Neutrophil (primary cell): ENCODE measurements at regions not wholly inside any gene's neighbourhood (a gene's known extent, or its start where the extent isn't known, plus 50 kb on each side); places are given as distances from the start of the nearest gene placed in this dataset.

Experiments
- H3K27ac ChIP-seq: fragments of 200-600 bp; sonication (generic); 2 replicates; pipeline ENCODE4 v1.5.1; 2016; ENCODE audit warnings: mild to moderate bottlenecking, moderate library complexity
- H3K27me3 ChIP-seq: fragments of 200-600 bp; sonication (generic); 2 replicates; pipeline ENCODE4 v1.6.0; 2016; ENCODE audit warnings: mild to moderate bottlenecking
- H3K36me3 ChIP-seq: fragments of 200-600 bp; sonication (generic); 2 replicates; pipeline ENCODE4 v1.5.1; 2017
- H3K4me1 ChIP-seq, 2 experiments: fragments of 200-600 bp in 1 of 2; sonication (generic) in 1 of 2; 1 replicate in 1 of 2; 2 replicates in 1 of 2; pipeline versions ENCODE4 v1.5.1 to v1.6.1; 2013 to 2016; ENCODE audit warnings: low read depth in 1 of 2, low read length in 1 of 2, mild to moderate bottlenecking in 1 of 2, moderate library complexity in 1 of 2; ENCODE audit not compliant: control insufficient read depth in 1 of 2, insufficient read depth in 1 of 2
- H3K4me3 ChIP-seq, 2 experiments: fragments of 200-600 bp in 1 of 2; sonication (generic) in 1 of 2; 1 replicate in 1 of 2; 2 replicates in 1 of 2; pipeline ENCODE4 v1.5.1; 2013 to 2016; ENCODE audit warnings: low read depth in 1 of 2, low read length in 1 of 2, mild to moderate bottlenecking in 1 of 2, moderate library complexity in 1 of 2
- H3K9me3 ChIP-seq: fragments of 200-600 bp; sonication (generic); 2 replicates; pipeline ENCODE4 v1.5.1; 2016
- TF ChIP-seq, protein P1 (sequence below): fragments of 200-600 bp; sonication (generic); IDR thresholded peaks from 2 replicates; pipeline ENCODE4 v1.5.1; 2016; ENCODE audit warnings: antibody characterized with exemption

DNA sequence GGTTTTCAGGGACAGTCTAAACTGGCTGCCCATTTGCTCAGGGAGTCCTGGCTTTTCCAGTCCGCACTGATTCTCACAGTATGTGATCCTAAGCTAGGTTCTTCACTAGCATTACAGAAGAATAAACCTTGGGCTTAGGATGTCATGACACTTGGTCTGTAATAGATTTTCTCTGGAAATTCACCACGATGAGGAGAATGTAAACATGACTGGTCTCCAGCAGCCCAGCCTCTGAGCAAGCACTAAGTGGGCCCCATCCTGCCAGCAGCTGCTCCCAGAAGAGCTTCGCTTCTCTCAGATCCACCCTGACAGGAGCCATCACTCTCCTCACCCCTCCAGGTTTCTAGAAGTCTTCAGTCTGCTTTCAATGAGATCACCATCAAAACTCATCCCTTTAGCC is 103.7 kb upstream of the ZPBP start:
- H3K9me3 ChIP-seq, result no peaks in the 10 kb centered on the region
- H3K36me3 ChIP-seq, result no peaks in the 10 kb centered on the region
- H3K27ac ChIP-seq, result no peak overlapping the region
- peaks cover 6% of the 10 kb centered on the region in 2 experiments for H3K4me1 ChIP-seq
- no peak overlapping the region for H3K4me3 ChIP-seq
- H3K27me3 ChIP-seq, result no peaks in the 10 kb centered on the region
- TF ChIP-seq, protein P1, sequence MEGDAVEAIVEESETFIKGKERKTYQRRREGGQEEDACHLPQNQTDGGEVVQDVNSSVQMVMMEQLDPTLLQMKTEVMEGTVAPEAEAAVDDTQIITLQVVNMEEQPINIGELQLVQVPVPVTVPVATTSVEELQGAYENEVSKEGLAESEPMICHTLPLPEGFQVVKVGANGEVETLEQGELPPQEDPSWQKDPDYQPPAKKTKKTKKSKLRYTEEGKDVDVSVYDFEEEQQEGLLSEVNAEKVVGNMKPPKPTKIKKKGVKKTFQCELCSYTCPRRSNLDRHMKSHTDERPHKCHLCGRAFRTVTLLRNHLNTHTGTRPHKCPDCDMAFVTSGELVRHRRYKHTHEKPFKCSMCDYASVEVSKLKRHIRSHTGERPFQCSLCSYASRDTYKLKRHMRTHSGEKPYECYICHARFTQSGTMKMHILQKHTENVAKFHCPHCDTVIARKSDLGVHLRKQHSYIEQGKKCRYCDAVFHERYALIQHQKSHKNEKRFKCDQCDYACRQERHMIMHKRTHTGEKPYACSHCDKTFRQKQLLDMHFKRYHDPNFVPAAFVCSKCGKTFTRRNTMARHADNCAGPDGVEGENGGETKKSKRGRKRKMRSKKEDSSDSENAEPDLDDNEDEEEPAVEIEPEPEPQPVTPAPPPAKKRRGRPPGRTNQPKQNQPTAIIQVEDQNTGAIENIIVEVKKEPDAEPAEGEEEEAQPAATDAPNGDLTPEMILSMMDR, result no peak

DNA sequence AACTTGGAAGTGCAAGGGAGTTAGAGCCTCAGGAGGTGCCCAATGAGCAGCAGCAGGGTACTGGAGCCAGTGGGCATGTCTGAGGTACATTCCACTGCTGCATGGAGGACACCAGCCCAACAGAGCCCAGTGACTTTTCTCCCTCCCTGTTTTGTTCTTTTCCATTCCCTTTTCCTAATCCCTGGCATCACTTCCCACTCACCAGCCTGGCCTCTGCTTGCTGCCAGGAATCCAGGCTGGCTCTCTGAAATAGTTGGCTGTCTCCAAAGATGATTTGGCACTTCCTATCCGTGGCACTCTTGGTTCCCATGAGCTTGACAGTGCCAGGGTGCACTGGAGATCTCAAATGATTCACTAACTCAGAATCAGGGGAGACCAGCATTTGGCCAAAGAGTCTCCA is 97.7 kb upstream of the ZPBP start:
- Histone ChIP-seq H3K27me3 (no peaks in the 10 kb centered on the region), H3K27ac (no peak overlapping the region), H3K4me1 (peaks cover 0 to 2% of the 10 kb centered on the region in 2 experiments), H3K36me3 (no peaks in the 10 kb centered on the region), H3K4me3 (no peak overlapping the region), H3K9me3 (no peaks in the 10 kb centered on the region)
- TF ChIP-seq, protein P1, result no peak

DNA sequence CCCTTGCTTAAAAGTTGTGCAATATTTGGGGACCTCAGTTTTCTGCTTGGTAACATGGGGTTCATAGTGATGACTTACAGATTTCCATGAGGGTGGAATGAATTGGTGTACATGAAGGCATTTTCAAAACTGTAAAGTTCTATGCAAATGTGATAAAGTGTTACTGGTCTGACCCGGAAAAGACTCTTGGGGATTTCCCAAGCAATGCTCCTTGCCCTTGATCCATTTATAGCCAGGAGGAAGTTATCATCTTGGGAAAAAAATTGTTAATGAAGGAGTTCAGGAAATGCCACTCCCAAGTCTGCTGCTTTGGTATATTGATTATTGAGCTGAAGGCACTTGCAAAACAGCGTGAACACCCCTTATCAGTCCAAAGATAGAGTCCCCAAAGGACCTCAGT is 96.3 kb upstream of the ZPBP start:
- TF ChIP-seq, protein P1, result no peak
- H3K9me3 ChIP-seq, result no peaks in the 10 kb centered on the region
- no peaks in the 10 kb centered on the region for H3K36me3 ChIP-seq
- H3K4me3 ChIP-seq, result no peak overlapping the region
- no peak overlapping the region for H3K27ac ChIP-seq
- H3K4me1 ChIP-seq, result peaks cover 11 to 17% of the 10 kb centered on the region in 2 experiments
- no peaks in the 10 kb centered on the region for H3K27me3 ChIP-seq

DNA sequence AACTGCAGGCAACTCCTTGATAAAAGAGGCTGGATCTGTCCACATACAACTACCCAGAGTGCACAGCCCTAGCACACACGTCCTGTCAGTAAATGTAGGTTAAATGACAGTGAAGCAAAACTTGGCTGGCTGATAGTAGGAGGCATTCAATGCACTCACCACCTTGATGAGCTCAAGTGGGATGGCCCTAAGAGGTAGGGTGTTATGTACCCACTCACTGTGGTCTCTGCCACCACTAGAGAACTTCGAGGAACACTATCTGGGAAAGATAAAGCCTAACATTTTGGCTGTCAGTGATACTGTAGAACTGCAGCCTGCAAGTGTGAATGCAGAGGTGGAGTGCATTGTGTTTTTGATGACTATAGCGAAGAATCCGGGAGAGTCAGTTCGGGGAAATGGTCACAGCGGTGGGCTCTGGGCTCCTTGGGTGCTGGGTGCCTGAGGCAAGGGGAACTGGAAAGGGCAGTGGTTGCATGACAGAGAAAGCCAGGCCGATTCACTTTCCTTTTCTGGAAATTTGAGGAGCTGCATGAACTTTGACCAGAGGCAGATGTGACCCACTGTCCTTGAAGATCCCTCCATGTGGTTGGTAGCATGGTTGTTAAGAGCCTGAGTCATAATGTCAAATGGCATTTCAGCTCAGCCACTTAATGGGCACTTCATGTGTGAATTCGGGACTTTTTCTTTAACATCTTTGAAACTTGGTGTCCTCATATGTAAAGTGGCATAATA is 93.1 kb upstream of the ZPBP start:
- H3K4me1 ChIP-seq, result peaks cover 20 to 32% of the 10 kb centered on the region in 2 experiments
- TF ChIP-seq, protein P1, result no peak
- H3K9me3 ChIP-seq, result no peaks in the 10 kb centered on the region
- H3K36me3 ChIP-seq, result no peaks in the 10 kb centered on the region
- no peaks in the 10 kb centered on the region for H3K27me3 ChIP-seq
- H3K4me3 ChIP-seq, result no peak overlapping the region
- H3K27ac ChIP-seq, result no peak overlapping the region

DNA sequence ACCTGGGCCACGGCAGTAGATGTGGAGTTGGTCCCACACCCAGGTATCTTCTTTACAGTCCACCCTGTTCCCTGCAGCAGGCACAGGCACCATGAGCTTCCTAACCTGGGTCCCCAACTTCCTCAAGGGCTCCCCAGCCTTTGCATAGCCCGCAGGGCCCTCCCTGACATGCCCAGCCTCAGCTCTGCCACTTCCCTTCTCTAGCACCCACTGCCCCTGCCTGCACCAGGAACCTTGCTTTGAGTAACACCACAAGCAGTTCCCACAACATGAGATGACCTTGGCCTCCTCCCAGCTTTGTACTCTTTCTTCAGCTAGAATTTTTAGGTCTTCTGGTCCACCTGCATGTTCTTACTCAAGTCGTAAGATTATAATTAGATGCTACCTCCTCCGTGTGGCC is 92.2 kb upstream of the ZPBP start:
- Histone ChIP-seq H3K36me3 (no peaks in the 10 kb centered on the region), H3K4me3 (no peak overlapping the region), H3K4me1 (peaks cover 23 to 40% of the 10 kb centered on the region in 2 experiments), H3K27me3 (no peaks in the 10 kb centered on the region), H3K27ac (peak overlapping the region; percentile 25), H3K9me3 (no peaks in the 10 kb centered on the region)
- TF ChIP-seq, protein P1, result no peak
